ENCODE measurements at regions not wholly inside any gene's neighbourhood (a gene's known extent, or its start where the extent isn't known, plus 50 kb on each side); places are given as distances from the start of the nearest gene placed in this dataset.

DNA sequence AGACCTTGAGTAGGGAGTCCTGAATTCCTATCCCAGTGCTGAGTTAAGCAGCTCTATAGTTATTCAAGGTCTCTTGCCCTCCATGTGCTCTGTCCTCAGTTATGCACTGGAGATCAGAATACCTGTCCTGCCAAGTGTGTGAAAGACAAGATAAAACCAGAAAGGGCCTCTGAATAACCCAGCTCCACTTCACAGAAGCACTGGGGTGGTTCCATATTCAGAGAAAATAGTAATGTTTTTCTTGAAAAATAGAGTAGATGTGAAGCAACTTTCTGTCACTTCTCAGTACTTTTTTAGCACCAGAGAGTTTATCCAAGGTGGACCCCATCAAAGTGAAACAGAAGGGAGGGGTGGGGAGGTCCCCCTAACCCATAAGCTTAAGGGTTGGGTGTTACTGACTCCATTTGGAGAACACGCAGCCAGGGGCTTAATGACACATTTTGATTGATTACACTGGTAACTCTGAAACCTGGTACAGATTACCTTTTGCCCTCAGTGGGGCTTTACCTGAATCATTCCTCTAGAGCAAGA, 509.8 kb upstream of the JARID2 start (continued):
- no peak for TF ChIP-seq FOS (IDR thresholded peaks at IDR 0.05; ENCODE audit: borderline replicate concordance, extremely low read depth, insufficient read length)
- TF ChIP-seq RFX5 (IDR thresholded peaks at IDR 0.05; ENCODE audit: low read depth, low read length): no peak
- no peak for TF ChIP-seq CHD4 (IDR thresholded peaks at IDR 0.05)
- TF ChIP-seq, protein P1, sequence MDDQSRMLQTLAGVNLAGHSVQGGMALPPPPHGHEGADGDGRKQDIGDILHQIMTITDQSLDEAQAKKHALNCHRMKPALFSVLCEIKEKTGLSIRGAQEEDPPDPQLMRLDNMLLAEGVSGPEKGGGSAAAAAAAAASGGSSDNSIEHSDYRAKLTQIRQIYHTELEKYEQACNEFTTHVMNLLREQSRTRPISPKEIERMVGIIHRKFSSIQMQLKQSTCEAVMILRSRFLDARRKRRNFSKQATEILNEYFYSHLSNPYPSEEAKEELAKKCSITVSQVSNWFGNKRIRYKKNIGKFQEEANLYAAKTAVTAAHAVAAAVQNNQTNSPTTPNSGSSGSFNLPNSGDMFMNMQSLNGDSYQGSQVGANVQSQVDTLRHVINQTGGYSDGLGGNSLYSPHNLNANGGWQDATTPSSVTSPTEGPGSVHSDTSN (IDR thresholded peaks at IDR 0.05; ENCODE audit: insufficient replicate concordance, low read depth, low read length): peak; percentile 78
- no peak for TF ChIP-seq RBBP5 (conservative IDR thresholded peaks at IDR 0.05)
- no peak for TF ChIP-seq STAT3 (IDR thresholded peaks at IDR 0.05; ENCODE audit: low read depth, low read length)
- TF ChIP-seq CHD2 (IDR thresholded peaks at IDR 0.05; ENCODE audit: borderline replicate concordance, low read depth, low read length): no peak
- TF ChIP-seq SPI1 (IDR thresholded peaks at IDR 0.05; ENCODE audit: borderline replicate concordance, insufficient read depth, low read depth, low read length): no peak
- TF ChIP-seq RAD51 (IDR thresholded peaks at IDR 0.05): no peak
- TF ChIP-seq, protein P2, sequence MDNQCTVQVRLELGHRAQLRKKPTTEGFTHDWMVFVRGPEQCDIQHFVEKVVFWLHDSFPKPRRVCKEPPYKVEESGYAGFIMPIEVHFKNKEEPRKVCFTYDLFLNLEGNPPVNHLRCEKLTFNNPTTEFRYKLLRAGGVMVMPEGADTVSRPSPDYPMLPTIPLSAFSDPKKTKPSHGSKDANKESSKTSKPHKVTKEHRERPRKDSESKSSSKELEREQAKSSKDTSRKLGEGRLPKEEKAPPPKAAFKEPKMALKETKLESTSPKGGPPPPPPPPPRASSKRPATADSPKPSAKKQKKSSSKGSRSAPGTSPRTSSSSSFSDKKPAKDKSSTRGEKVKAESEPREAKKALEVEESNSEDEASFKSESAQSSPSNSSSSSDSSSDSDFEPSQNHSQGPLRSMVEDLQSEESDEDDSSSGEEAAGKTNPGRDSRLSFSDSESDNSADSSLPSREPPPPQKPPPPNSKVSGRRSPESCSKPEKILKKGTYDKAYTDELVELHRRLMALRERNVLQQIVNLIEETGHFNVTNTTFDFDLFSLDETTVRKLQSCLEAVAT (IDR thresholded peaks at IDR 0.05): no peak
- TF ChIP-seq TAF1 (IDR thresholded peaks at IDR 0.05; ENCODE audit: borderline replicate concordance, low read depth, low read length): no peak
- no peak for TF ChIP-seq CBX3 (IDR thresholded peaks at IDR 0.05; ENCODE audit: borderline replicate concordance, low read depth)
- TF ChIP-seq FOXK2 (IDR thresholded peaks at IDR 0.05): no peak
- TF ChIP-seq ZBED1 (IDR thresholded peaks at IDR 0.05; ENCODE audit: borderline replicate concordance): peak; percentile 33; the same call in 1 of the 2 replicates
- TF ChIP-seq, protein P3, sequence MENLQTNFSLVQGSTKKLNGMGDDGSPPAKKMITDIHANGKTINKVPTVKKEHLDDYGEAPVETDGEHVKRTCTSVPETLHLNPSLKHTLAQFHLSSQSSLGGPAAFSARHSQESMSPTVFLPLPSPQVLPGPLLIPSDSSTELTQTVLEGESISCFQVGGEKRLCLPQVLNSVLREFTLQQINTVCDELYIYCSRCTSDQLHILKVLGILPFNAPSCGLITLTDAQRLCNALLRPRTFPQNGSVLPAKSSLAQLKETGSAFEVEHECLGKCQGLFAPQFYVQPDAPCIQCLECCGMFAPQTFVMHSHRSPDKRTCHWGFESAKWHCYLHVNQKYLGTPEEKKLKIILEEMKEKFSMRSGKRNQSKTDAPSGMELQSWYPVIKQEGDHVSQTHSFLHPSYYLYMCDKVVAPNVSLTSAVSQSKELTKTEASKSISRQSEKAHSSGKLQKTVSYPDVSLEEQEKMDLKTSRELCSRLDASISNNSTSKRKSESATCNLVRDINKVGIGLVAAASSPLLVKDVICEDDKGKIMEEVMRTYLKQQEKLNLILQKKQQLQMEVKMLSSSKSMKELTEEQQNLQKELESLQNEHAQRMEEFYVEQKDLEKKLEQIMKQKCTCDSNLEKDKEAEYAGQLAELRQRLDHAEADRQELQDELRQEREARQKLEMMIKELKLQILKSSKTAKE (IDR thresholded peaks at IDR 0.05; ENCODE audit: low read depth, poor library complexity, severe bottlenecking): no peak
- peak; percentile 43; the same call in 1 of the 2 replicates for TF ChIP-seq RUNX3 (IDR thresholded peaks at IDR 0.05; ENCODE audit: low read length)
- TF ChIP-seq, protein P4, sequence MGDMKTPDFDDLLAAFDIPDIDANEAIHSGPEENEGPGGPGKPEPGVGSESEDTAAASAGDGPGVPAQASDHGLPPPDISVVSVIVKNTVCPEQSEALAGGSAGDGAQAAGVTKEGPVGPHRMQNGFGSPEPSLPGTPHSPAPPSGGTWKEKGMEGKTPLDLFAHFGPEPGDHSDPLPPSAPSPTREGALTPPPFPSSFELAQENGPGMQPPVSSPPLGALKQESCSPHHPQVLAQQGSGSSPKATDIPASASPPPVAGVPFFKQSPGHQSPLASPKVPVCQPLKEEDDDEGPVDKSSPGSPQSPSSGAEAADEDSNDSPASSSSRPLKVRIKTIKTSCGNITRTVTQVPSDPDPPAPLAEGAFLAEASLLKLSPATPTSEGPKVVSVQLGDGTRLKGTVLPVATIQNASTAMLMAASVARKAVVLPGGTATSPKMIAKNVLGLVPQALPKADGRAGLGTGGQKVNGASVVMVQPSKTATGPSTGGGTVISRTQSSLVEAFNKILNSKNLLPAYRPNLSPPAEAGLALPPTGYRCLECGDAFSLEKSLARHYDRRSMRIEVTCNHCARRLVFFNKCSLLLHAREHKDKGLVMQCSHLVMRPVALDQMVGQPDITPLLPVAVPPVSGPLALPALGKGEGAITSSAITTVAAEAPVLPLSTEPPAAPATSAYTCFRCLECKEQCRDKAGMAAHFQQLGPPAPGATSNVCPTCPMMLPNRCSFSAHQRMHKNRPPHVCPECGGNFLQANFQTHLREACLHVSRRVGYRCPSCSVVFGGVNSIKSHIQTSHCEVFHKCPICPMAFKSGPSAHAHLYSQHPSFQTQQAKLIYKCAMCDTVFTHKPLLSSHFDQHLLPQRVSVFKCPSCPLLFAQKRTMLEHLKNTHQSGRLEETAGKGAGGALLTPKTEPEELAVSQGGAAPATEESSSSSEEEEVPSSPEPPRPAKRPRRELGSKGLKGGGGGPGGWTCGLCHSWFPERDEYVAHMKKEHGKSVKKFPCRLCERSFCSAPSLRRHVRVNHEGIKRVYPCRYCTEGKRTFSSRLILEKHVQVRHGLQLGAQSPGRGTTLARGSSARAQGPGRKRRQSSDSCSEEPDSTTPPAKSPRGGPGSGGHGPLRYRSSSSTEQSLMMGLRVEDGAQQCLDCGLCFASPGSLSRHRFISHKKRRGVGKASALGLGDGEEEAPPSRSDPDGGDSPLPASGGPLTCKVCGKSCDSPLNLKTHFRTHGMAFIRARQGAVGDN (IDR thresholded peaks at IDR 0.05): no peak
- TF ChIP-seq, protein P5, sequence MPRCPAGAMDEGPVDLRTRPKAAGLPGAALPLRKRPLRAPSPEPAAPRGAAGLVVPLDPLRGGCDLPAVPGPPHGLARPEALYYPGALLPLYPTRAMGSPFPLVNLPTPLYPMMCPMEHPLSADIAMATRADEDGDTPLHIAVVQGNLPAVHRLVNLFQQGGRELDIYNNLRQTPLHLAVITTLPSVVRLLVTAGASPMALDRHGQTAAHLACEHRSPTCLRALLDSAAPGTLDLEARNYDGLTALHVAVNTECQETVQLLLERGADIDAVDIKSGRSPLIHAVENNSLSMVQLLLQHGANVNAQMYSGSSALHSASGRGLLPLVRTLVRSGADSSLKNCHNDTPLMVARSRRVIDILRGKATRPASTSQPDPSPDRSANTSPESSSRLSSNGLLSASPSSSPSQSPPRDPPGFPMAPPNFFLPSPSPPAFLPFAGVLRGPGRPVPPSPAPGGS (IDR thresholded peaks at IDR 0.05; ENCODE audit: borderline replicate concordance, insufficient read depth, low read depth, low read length, poor library complexity, severe bottlenecking): no peak
- TF ChIP-seq EZH2 (IDR thresholded peaks at IDR 0.05; ENCODE audit: borderline replicate concordance, control insufficient read depth, low read depth, low read length): no peak
- TF ChIP-seq JUNB (IDR thresholded peaks at IDR 0.05): 0 out of 2 replicates have a peak, but pooled peaks have one; percentile 12
- TF ChIP-seq KAT2A (conservative IDR thresholded peaks at IDR 0.05; ENCODE audit: control insufficient read depth, low read depth, low read length): no peak

Data from GM12878 (cell line).